HG03521 (cell line): ENCODE measurements at regions not wholly inside any gene's neighbourhood (a gene's known extent, or its start where the extent isn't known, plus 50 kb on each side); places are given as distances from the start of the nearest gene placed in this dataset.

Experiments
- ATAC-seq: cut with Tn5 transposase; IDR thresholded peaks from one replicate; pipeline ENCODE4 v1.9.1; 2021; ENCODE audit warnings: mild to moderate bottlenecking, moderate library complexity; ENCODE audit not compliant: unreplicated experiment

GRCh38 chr7:130990178-130990832 lies 256.3 kb upstream of the KLF14 start:
- no peak for ATAC-seq

GRCh38 chr7:130993671-130994365 lies 259.8 kb upstream of the KLF14 start:
- no peak for ATAC-seq

GRCh38 chr7:130994378-130995115 lies 260.5 kb upstream of the KLF14 start:
- ATAC-seq, result no peak

- no peak for ATAC-seq
Measured at GRCh38 chr7:130995252-130996081, 261.5 kb upstream of the KLF14 start.

- no peak for ATAC-seq
Measured at GRCh38 chr7:130996205-130996832, 262.3 kb upstream of the KLF14 start.

- no peak for ATAC-seq
Measured at GRCh38 chr7:130996833-130997231, 262.8 kb upstream of the KLF14 start.

GRCh38 chr7:130998993-130999602 lies 265.1 kb upstream of the KLF14 start:
- no peak for ATAC-seq

GRCh38 chr7:130999926-131000325 lies 265.9 kb upstream of the KLF14 start:
- no peak for ATAC-seq

- ATAC-seq, result no peak
Measured at GRCh38 chr7:131000389-131000788, 266.4 kb upstream of the KLF14 start.

GRCh38 chr7:131000873-131001272 lies 266.9 kb upstream of the KLF14 start:
- no peak for ATAC-seq

- no peak for ATAC-seq
Measured at GRCh38 chr7:131002600-131002999, 268.6 kb upstream of the KLF14 start.

GRCh38 chr7:131003634-131004033 lies 269.6 kb upstream of the KLF14 start:
- no peak for ATAC-seq

GRCh38 chr7:131004371-131004770 lies 270.4 kb upstream of the KLF14 start:
- no peak for ATAC-seq

GRCh38 chr7:131007439-131008330 lies 273.7 kb upstream of the KLF14 start:
- peak; percentile 56 for ATAC-seq

GRCh38 chr7:131008840-131009711 lies 275.1 kb upstream of the KLF14 start:
- no peak for ATAC-seq

- ATAC-seq, result no peak
Measured at GRCh38 chr7:131010029-131010716, 276.2 kb upstream of the KLF14 start.

- no peak for ATAC-seq
Measured at GRCh38 chr7:131010717-131011431, 276.9 kb upstream of the KLF14 start.
